Body of pancreas (tissue), 4 donors: ENCODE measurements at regions not wholly inside any gene's neighbourhood (a gene's known extent, or its start where the extent isn't known, plus 50 kb on each side); places are given as distances from the start of the nearest gene placed in this dataset.
"Not testable (repeated sequence)": the region's sequence is repeated elsewhere in the genome, so short reads cannot be mapped to it uniquely, and the experiment has no call there.

Experiments
- ATAC-seq: fragments of 150-250 bp; one replicate; pipeline ENCODE4 v1.9.1; 2016
- DNase-seq, 4 donors: peaks; one replicate each; pipeline ENCODE4 v3.0.0-alpha.2; 2019
- H3K27ac ChIP-seq, 4 donors: fragments of 200-600 bp; sonication (generic); 1 replicate in 3 of 4; 2 replicates in 1 of 4; pipeline versions ENCODE4 v1.5.1 to v1.6.1; 2016 to 2019; ENCODE audit warnings: mild to moderate bottlenecking in 1 of 4, mixed read lengths in 1 of 4, moderate library complexity in 1 of 4
- H3K27me3 ChIP-seq, 2 donors: fragments of 200-600 bp; sonication (generic); one replicate each; pipeline ENCODE4 v1.6.0; 2016; ENCODE audit warnings: mild to moderate bottlenecking in 1 of 2
- H3K36me3 ChIP-seq, 2 donors: fragments of 200-600 bp; sonication (generic); replicated peaks in 1 of 2; 2 replicates each; pipeline ENCODE4 v1.5.1; 2016; ENCODE audit warnings: low read depth in 2 of 2; ENCODE audit not compliant: insufficient read depth in 1 of 2
- H3K4me1 ChIP-seq: fragments of 200-600 bp; sonication (generic); one replicate; pipeline ENCODE4 v1.6.0; 2016
- H3K4me3 ChIP-seq, 2 donors: fragments of 200-600 bp; sonication (generic); 1 replicate in 1 of 2; 2 replicates in 1 of 2; pipeline ENCODE4 v1.5.1; 2016 to 2019
- H3K9me3 ChIP-seq, 3 donors: fragments of 200-600 bp; sonication (generic); 1 replicate in 2 of 3; 2 replicates in 1 of 3; pipeline ENCODE4 v1.5.1; 2016
- POLR2A ChIP-seq, 3 donors: fragments of 450-650 bp; IDR thresholded peaks; one replicate each; pipeline ENCODE4 v1.6.1; 2016; ENCODE audit warnings: antibody characterized with exemption in 3 of 3, mild to moderate bottlenecking in 2 of 3
- WGBS, 2 donors: methylation state at CpG; one replicate each; pipeline ENCODE4 v1.1.5; 2017; 5-methylcytosine and 5-hydroxymethylcytosine counted together
- intact Hi-C: fragments of 100-400 bp; cut with DNase I; formaldehyde crosslinking; loops from one replicate; pipeline ENCODE4 v1.15.1; 2023
- TF ChIP-seq, protein P1 (sequence below), 7 experiments: fragments of 450-650 bp in 4 of 7; fragments of 200-600 bp in 3 of 7; sonication (generic) in 3 of 7; IDR thresholded peaks; one replicate each; pipeline ENCODE4 v1.5.1; 2016 to 2019; ENCODE audit warnings: antibody characterized with exemption in 7 of 7

- Histone ChIP-seq H3K9me3 (peaks cover 0 to 4% (median 0%) of the 10 kb centered on the region in 3 donors), H3K36me3 (no peaks in the 10 kb centered on the region), H3K4me1 (no peaks in the 10 kb centered on the region), H3K4me3 (no peak overlapping the region), H3K27me3 (no peaks in the 10 kb centered on the region), H3K27ac (no peak overlapping the region)
- no peak for DNase-seq
- no peak for ATAC-seq
- intact Hi-C loops = no loop called here
- 79 to 83% methylated on average over 7 of the region's 7 CpGs for WGBS, 2 donors
- TF ChIP-seq, protein P1, sequence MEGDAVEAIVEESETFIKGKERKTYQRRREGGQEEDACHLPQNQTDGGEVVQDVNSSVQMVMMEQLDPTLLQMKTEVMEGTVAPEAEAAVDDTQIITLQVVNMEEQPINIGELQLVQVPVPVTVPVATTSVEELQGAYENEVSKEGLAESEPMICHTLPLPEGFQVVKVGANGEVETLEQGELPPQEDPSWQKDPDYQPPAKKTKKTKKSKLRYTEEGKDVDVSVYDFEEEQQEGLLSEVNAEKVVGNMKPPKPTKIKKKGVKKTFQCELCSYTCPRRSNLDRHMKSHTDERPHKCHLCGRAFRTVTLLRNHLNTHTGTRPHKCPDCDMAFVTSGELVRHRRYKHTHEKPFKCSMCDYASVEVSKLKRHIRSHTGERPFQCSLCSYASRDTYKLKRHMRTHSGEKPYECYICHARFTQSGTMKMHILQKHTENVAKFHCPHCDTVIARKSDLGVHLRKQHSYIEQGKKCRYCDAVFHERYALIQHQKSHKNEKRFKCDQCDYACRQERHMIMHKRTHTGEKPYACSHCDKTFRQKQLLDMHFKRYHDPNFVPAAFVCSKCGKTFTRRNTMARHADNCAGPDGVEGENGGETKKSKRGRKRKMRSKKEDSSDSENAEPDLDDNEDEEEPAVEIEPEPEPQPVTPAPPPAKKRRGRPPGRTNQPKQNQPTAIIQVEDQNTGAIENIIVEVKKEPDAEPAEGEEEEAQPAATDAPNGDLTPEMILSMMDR (IDR thresholded peaks at IDR 0.05) = no peak
- no peak for TF ChIP-seq POLR2A (IDR thresholded peaks at IDR 0.05)
These were observed 88.9 kb upstream of the ATF7IP2 start for GRCh38 chr16:10296956-10297340.

GRCh38 chr16:10297341-10298006, 88.4 kb upstream of the ATF7IP2 start:
- 63 to 71% methylated on average over 13 of the region's 13 CpGs for WGBS, 2 donors
- H3K36me3 ChIP-seq = no peaks in the 10 kb centered on the region
- H3K27me3 ChIP-seq = no peaks in the 10 kb centered on the region
- no peak for TF ChIP-seq POLR2A (IDR thresholded peaks at IDR 0.05)
- TF ChIP-seq, protein P1 (IDR thresholded peaks at IDR 0.05) = no peak
- peaks cover 0 to 4% (median 0%) of the 10 kb centered on the region in 3 donors for H3K9me3 ChIP-seq
- peak in 1 of 4 donors; percentile 40 for DNase-seq
- H3K4me3 ChIP-seq = no peak overlapping the region
- intact Hi-C loops = no loop called here
- peak overlapping the region in 1 of 4 donors; percentile 56 for H3K27ac ChIP-seq
- H3K4me1 ChIP-seq = no peaks in the 10 kb centered on the region
- ATAC-seq = no peak

DNA sequence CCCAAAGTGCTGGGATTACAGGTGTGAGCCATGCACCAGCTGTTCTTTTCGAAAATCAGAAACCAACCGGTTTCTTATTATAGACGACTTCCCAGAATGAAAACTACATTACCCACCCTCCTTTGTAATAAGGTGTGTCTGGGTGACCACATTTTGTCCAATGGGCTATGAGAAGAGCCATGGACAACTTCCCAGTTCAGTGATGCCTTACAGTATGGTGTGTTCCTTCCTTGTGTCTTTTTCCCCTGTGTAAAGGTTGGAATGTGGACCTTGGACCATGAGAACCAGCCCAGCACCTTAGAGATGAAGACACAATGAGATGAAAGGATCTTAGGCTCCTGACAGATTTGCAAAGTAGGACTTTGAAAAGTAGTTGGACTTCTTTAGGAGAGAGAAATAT, 85.0 kb upstream of the ATF7IP2 start:
- H3K27me3 ChIP-seq = no peaks in the 10 kb centered on the region
- TF ChIP-seq, protein P1 (IDR thresholded peaks at IDR 0.05) = no peak
- TF ChIP-seq POLR2A (IDR thresholded peaks at IDR 0.05) = no peak
- H3K4me3 ChIP-seq = no peak overlapping the region
- intact Hi-C loops = no loop called here
- no peak overlapping the region for H3K27ac ChIP-seq
- no peaks in the 10 kb centered on the region for H3K4me1 ChIP-seq
- DNase-seq (no peak), ATAC-seq (no peak)
- no peaks in the 10 kb centered on the region for H3K36me3 ChIP-seq
- WGBS, 2 donors = 85 to 88% methylated on average over 3 of the region's 3 CpGs
- H3K9me3 ChIP-seq = no peaks in the 10 kb centered on the region

DNA sequence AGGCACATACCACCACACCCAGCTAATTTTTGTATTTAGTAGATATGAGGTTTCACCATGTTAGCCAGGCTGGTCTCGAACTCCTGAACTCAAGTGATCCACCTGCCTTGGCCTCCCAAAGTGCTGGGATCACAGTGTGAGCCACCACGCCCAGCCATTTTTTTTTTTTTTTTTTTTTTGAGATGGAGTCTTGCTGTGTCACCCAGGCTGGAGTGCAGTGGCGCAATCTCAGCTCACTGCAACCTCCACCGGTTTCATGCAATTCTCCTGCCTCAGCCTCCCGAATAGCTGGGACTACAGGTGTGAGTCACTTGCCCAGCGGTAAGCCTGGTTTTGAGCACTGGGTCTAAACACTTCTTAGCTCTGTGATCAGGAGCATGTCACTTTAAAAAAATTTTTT, 84.3 kb upstream of the ATF7IP2 start:
- not testable (repeated sequence) for H3K9me3 ChIP-seq, DNase-seq

DNA sequence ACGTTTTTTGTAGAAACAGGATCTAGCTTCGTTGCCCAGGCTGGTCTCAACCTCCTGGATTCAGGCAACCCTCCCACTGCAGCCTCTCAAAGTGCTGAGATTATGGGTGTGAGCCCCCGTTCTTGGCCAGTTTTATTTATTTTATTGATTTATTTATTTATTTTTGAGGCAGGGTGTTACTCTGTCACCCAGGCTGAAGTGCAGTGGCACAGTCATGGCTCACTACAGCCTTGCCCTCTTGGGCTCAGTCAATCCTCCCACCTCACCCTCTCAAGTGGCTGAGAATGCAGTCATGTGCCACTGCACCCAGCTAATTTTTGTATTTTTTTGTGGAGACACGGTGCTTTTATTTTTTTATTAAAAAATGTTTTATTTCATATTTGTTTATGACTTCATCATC, 79.9 kb upstream of the ATF7IP2 start:
- no peak for DNase-seq
- ATAC-seq = no peak

More for the DNA sequence above, 84.3 kb upstream of the ATF7IP2 start:
- ATAC-seq, H3K4me3 ChIP-seq, H3K4me1 ChIP-seq, H3K36me3 ChIP-seq, H3K27me3 ChIP-seq, intact Hi-C loops, H3K27ac ChIP-seq: not testable (repeated sequence)
- WGBS, 2 donors = 86 to 95% methylated on average over 6 of the region's 6 CpGs

More for the DNA sequence above, 79.9 kb upstream of the ATF7IP2 start:
- H3K27me3 ChIP-seq = no peaks in the 10 kb centered on the region
- no peaks in the 10 kb centered on the region for H3K36me3 ChIP-seq
- H3K4me3 ChIP-seq = no peak overlapping the region
- H3K27ac ChIP-seq = no peak overlapping the region
- TF ChIP-seq, protein P1 (IDR thresholded peaks at IDR 0.05) = no peak
- TF ChIP-seq POLR2A (IDR thresholded peaks at IDR 0.05) = no peak
- intact Hi-C loops = no loop called here
- H3K9me3 ChIP-seq = no peaks in the 10 kb centered on the region
- WGBS, 2 donors = 66 to 68% methylated on average over 4 of the region's 4 CpGs
- no peaks in the 10 kb centered on the region for H3K4me1 ChIP-seq
